SIG-M5 treated with dmso at 0.1 percent for 504 hours (cell line): ENCODE measurements at regions not wholly inside any gene's neighbourhood (a gene's known extent, or its start where the extent isn't known, plus 50 kb on each side); places are given as distances from the start of the nearest gene placed in this dataset.
"Not testable (repeated sequence)": the region's sequence is repeated elsewhere in the genome, so short reads cannot be mapped to it uniquely, and the experiment has no call there.

ENCODE experiments used
- DNase-seq: peaks from one replicate; lab custom pipeline; 2025; ENCODE audit not compliant: unreplicated experiment; lab: John Stamatoyannopoulos, UW

DNA sequence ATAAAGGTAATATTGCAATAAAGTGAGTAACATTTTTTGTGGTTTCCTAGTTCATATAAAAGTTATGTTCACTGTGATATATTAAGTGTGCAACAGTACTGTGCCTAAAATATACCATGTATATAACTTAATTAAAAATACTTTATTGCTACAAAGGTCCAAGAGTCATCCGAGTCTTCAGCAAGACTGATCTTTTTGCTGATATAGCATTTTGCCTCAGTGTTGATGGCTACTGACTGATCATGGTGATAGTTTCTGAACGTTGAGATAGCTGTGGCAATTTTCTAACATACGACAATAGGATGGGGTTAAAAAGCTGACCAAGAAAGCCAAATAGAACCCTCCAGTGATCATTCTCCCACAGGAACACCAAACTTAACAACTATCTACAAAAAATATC is 1302.7 kb downstream of the TECRL start:
- DNase-seq = no peak

DNA sequence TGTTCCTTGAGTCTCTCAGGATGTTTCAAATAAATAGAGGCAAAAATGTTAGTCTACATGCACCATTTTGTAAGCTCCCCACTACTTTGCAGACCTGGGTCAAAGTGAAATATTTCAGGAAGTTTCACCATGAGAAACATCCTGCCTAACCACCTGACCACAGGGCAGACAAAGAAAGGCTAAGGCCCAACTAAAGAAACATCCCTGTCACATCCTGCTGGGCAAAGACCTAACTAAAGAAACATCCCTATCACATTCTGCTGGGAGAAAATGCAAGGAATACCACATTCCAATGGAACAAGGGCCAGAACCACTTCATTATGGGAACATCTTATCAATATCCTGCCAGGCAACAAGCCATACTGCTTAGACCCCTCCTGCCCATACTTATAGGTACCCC is 1303.4 kb downstream of the TECRL start:
- no peak for DNase-seq

DNA sequence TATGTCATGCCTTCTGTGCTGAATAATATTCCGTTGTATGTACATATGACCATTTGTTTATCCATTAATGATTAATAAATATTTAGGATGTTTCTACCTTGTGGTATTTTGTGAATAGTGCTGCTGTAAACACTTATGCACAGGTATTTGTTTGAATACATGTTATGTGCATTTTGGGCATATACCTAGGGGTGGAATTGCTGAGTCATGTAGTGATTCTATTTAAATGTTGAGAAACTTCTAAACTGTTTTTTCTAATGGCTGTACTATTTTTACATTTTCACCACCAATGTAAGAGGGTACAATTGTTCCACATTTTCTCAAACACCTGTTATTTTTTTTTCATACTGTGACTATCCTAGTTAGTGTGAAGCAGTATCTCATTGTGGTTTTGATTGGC is 1318.6 kb downstream of the TECRL start:
- DNase-seq = no peak

DNA sequence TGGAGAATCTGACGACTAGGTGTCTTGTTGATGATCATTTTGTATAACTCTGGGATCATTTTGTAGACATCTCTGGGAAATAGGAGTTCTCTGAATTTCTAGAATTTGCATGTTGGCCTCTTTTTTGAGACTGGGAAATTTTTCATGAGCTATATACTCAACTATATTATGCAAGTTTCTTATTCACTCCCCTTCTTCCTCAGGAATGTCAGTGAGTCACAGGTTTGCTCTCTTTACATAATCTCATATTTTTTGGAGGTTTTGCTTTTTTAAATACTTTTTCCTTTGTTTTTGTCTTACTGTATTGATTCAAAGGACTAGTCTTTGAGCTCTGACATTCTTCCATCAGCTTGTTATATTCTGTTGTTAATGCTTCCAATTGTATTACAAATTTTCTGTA is 1324.2 kb downstream of the TECRL start:
- no peak for DNase-seq

DNA sequence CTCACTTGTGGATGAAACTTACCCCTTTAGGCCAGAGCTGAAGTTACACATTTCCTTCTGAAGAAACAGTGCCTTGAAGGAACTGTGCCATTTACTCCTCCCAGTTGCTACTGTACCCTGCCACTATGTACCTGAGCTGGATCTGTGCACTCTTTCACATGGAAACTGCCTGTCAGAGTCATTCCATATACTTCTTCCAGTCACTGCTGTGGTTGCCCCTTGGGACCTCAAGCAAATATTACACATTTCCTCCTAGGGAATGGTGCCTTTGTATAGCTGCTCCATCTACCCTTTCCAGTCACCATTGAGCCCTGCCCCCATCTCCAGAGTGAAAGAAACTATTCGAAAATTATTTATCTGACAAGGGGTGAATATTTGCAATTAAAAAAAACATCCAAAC is 1328.3 kb downstream of the TECRL start:
- DNase-seq = no peak

DNA sequence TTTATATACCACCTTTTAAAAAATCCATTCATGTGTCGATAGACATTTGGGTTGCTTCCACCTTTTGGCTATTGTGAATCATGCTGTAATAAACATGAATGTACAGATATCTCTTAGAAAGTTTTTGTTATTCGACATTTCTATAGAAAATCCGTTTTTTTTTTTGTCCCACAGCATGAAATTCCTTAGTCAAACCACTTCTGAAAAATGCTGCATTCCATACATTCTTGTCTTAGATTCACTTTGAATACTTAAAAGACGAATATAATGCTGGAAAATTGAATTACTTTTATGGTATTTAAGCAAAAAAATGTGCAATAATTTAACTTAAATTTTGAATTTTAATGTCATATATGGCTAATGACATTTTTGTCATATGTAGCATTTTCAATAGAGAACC is 1345.5 kb downstream of the TECRL start:
- no peak for DNase-seq

DNA sequence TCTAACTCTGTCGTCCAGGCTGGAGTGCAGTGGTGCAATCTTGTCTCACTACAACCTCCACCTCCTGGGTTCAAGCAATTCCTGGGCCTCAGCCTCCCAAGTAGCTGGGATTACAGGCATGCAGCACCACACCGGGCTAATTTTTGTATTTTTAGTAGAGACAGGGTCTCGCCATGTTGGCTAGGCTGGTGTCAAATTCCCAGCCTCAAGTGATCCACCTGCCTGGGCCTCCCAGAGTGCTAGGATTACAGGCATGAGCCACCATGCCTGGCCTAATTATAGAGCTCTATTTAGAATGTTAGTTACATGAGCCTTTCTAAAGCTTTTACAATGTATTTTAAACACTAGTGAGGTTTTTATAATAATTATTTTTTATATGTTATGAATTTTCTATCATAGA is 1346.4 kb downstream of the TECRL start:
- DNase-seq = not testable (repeated sequence)

DNA sequence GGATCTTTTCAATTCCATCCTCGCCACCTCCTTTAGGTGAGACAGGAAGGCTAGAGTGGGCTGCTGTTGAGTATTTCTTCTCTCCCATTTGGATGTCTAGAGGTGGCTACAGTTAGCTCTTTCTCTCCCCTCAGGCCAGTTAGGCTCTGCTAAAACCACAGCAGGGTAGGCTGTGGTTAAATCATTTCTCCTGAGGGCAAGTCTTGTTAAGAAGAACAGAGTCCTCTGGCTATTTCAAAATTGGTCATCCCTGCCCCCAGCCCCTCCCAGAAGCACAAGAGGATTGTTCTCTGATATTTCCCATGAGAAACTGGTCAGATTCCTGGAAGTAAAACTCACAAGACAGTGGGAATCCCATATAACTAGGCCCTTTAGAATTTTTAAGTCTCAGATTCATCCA is 1359.5 kb downstream of the TECRL start:
- no peak for DNase-seq

DNA sequence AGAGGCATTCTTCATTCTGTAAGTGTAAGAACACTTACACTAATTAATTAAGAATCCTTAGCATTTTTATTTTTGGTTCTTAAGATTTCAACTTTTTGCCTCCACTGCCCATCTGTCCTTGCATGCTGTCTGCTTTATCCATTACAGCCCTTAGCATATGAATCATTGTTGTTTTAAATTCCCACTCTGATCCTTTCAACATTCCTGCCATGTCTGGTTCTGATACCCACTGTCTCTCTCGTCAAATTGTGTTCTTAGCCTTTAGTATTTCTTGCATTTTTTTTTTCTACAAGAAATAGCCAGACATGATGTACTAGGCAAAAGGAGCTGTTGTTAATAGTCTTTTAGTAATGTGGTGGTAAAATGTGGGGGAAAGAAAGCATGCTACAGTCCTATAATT is 1360.0 kb downstream of the TECRL start:
- DNase-seq = no peak

DNA sequence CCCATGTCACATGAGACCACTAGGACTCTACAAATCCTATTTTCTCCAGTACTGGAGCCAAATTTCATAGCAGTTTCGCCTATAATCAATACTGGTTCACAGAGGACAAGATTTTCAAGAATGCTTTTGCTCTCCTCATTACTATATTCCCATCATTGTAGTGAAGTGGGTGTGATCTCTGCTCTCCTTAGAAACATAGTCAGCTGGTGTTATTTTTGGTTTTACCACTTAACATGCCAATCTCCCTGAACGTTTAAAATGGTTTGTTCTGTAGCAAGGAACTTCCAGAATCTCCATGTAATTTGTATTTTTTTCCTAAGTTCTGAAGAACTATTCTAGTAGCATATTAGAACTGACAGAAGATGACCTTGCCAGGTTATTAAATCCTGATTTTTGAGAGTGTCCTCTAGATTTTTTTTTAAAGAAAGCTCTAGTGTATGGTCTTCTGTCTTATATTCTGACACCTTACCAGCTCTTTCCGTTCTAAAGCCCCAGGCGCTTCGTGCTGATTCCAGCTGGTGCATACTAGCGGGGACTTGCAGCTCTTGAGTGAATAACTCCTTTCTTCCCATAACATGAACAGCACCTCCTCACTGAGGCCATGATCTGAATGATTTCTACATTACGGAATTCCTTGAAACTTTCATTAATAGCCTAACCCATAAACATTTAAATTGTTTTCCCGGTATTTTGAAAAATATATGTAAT is 1372.9 kb downstream of the TECRL start:
- DNase-seq = no peak

DNA sequence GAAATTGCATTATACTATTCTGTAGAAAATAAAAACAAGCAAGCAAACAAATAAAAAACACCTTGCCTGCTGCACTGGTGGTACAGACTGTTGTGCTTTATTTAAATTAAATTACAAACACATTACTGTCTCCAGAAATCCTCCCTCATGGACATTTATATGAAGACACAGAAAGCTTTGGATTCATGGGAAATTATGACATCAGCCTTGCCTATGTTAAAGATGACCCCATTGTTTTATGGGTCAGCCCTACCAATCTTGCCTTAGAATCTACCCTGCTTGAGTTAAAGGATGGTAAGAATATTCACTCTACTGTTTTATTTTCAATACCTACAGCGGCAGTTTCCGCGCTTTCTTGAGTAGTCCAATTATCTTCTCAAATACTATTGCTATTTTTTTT is 1379.9 kb downstream of the TECRL start:
- DNase-seq = no peak

DNA sequence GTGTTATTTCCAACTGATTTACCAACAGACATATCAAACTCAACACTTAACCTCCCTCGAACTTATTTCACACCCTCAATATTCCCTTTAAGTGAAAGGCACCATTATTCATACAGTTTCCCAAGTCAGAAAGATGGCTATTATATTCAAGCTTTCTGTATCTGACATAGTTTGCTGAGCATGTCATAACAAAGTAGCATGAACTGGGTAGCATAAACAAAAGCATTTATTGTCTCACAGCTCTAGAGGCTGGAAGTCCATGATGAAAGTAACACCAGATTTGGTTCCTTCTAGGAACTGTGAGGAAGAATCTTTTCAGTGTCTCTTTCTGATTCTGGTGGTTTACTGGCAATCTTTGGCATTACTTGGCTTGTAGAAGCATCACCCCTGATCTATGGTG is 1388.6 kb downstream of the TECRL start:
- DNase-seq = no peak

DNA sequence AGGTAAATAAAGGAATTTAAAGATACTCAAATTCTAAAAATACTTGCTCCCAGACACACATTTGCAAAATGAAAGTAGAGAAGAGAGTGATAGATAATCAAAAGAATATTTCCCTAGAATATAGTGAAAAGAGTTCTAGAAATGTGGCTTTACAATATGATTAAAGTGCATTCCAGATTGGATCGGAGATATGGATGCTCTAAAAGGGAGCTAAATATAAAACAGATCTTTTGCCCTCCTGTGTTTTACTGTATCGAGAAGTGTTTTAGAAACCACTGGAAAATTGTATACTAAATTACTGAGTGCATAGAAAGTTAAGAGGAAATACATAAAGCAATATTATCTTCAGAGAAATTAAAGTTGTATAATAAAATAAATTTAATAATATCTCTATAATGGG is 1392.0 kb downstream of the TECRL start:
- no peak for DNase-seq

DNA sequence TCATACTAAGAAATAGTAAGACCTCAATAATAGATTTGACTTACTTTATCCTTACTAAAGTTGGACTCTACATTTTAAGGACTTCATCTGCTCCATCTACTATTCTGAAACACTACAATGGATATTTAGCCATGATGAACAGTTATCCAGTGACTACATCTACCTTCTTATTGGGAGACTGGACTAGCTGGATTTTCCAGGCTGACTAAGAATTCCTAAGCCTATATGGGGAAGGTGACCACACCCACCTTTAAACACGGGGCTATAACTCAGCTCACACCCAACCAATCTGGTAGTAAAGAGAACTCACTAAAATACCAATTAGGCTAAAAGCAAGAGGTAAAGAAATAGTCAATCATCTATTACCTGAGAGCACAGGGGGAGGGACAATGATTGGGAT is 1438.4 kb downstream of the TECRL start:
- DNase-seq = no peak

DNA sequence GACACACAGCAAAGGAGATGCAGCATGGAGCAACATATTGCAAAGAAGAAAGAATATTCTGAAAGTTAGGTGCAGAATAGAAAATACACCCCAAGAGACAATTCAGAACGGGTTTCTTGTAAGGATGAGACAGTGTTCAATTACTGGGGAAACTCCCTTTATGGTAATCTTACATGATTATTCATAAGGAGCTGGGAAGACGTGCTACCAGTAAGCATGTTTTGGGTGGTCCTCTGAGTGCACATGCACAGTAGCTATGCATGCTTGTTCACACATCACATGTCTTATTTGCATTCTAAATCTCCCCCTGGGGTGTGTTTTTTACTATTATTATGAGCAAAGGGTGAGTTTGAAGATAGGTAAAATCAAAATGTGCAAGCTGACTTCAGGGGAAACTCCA is 1448.8 kb downstream of the TECRL start:
- DNase-seq = no peak

DNA sequence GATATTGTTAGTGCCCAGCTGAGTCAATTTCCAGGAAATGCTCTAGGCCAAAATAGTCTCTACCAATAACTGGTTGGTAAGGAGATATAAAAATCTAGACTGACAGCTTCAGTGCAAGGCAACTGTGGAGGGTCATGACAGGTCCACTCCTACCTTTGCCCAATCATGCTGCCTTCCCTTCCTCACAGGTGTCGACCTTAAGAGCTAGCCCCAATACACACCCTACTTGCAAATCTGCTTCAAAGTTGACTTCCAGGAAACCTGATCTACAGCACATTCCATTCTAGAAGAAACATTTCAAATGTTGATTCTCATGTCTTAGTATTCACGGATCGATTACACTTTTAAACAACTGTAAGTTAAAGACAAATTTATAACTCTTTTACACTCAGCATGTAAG is 1455.5 kb downstream of the TECRL start:
- no peak for DNase-seq

DNA sequence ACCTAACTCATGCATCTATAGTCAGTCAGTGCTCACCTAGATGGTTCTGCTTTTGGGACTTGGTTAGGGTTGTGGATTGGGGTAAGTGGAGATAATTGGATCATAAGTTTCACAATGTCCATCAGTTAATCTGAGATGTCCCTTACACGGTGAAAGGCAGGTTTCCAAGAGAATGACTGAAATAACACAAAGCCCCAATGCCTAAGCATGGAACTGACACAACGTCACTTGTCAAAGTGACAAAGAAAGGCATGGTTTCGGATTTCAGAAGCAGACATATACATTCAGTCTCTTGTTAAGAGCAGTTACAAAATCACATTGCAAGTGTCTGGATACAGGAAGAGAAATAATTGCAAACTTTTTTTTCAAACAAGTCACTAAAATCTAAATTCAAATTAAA is 1456.9 kb downstream of the TECRL start:
- no peak for DNase-seq

DNA sequence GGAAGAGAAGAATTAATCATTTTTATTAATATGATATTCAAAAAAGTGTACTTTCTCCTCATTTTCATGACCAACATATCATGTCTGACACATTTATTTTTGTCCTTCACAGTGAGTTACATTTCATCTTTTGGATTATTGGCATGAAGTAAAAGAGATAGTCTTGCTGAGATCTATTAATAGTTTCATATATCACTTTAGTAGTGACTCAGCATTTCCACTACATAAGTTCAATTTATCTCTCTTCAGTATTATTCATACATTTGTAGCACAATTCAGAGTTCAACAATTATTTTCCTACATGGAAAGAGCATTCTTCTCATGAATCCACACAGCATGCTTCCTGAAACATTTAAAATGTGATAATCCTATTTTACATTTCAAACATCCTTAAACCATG is 1461.1 kb downstream of the TECRL start:
- no peak for DNase-seq

DNA sequence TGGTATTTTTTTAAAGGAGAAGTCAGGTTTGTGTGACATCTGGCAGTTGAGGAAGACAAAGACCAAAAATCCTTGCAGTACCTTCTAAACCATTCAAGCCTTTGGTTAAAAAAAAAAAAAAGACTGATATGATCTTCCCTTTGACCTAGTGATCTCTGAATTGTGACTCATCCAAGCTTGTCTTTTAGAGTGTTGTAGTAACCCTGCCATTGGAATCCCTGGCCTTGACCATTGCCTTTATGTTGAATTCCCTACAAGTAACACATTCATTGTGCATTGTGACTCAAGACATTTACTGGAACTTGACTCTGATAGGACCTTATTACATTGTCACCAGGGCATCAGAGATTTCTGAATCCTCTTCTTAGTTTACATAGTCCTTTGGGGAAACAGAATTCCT is 1469.0 kb downstream of the TECRL start:
- no peak for DNase-seq

DNA sequence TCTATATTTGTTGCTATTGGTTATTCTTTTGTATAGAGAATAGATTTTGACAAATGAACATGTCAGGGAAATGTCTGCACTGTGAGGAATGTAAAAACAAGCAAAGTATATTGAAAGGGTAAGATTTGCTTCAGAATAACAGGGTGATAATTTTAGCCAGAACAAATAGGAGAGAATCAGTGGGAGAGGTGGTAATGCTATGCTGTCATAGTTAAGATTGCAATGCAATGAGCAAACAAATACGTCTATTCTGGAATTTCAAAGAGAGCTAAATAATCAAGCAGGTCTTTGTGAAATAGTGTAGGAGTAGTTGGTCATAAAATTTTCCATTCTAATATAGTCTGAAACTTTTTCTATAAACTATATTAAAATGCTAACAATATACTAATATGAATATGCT is 1478.4 kb downstream of the TECRL start:
- DNase-seq = no peak

DNA sequence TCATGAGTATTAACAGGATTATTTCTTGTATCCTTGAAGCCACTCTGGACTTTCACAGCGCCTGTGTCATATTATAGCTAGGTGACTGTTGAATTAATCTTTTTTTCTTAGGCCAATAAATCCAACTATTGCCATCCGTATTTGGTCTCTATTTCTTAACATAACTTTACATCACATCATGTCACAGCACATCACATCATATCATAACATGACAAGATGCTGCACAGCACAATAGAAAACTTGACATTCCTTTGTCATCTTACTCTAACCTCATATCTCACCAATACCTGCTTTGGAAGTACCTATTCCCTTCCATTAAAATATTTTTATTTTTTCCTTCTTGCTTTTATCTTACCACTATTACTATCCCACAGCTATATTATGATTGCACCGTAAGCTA is 1480.8 kb downstream of the TECRL start:
- no peak for DNase-seq

DNA sequence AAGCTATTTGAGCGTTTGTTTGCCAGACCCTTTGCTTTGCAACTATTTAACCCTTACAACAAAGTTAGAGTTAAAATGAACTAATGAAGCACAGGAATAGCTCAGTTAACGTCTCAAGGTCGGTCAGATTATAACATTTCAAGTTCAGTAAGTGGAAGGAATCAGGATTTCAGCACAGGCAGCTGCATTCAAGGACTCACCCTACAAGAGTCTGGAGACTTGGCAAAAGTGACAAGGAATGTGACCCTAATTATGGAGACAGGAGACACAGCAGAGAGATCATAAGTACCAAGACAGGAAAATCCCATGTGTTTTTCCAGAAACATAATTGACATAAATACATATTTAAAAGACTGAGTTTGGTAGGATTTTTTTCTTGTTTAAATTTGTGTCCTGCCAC is 1481.7 kb downstream of the TECRL start:
- no peak for DNase-seq

DNA sequence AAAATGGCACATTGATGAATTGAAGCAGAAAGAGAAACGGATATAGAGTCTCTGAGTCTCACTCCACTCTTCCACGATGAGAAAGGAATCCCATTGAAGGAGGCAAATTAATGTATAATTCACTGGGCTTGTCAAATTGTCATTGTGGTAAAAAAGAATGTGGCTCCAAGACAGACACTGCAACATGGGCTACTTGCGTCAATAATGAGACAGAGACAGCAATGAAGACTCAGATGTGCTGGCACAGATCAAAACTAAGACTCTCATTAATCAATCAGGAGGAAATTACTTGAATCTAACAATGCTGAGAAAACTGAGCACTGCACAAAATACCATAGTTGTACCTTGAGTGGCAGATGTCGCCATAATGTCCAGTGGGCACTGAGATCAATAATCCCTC is 1485.5 kb downstream of the TECRL start:
- DNase-seq = no peak

DNA sequence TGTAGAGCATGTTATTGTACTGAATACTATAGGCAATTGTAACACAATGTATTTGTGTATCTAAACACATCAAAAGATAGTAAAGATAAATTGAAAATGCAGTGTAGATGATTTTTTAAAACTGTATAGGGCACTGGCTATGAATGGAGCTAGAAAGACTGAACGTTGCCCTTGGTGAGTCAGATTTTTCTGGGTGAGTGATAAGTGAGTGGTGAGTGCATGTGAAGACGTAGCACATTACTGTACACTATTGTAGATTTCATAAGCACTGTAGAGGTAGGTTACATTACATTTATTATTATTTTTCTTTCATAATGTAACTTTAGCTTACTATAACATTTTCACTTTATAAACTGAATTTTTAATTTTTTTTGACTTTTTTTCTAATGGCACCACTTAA is 1491.6 kb downstream of the TECRL start:
- no peak for DNase-seq
